ENCODE measurements at regions not wholly inside any gene's neighbourhood (a gene's known extent, or its start where the extent isn't known, plus 50 kb on each side); places are given as distances from the start of the nearest gene placed in this dataset.
A peak's percentile ranks its signal among the peaks of the same experiment; 100 is the strongest.

- DNase-seq (ENCODE audit: low spot score), result no peak
Observed at GRCh38 chr4:175376287-175376977, 435.6 kb downstream of the GPM6A start.

GRCh38 chr4:175377203-175377602 is 434.9 kb downstream of the GPM6A start:
- DNase-seq (ENCODE audit: low spot score), result no peak

GRCh38 chr4:175378372-175378771 is 433.7 kb downstream of the GPM6A start:
- DNase-seq (ENCODE audit: low spot score), result no peak

GRCh38 chr4:175380841-175381240 is 431.2 kb downstream of the GPM6A start:
- no peak for DNase-seq (ENCODE audit: low spot score)

- no peak for DNase-seq (ENCODE audit: low spot score)
Observed at GRCh38 chr4:175385797-175386196, 426.3 kb downstream of the GPM6A start.

- DNase-seq (ENCODE audit: low spot score), result no peak
Observed at GRCh38 chr4:175386776-175387507, 425.1 kb downstream of the GPM6A start.

- no peak for DNase-seq (ENCODE audit: low spot score)
Observed at GRCh38 chr4:175394208-175394607, 417.9 kb downstream of the GPM6A start.

- no peak for DNase-seq (ENCODE audit: low spot score)
Observed at GRCh38 chr4:175405961-175406360, 406.1 kb downstream of the GPM6A start.

GRCh38 chr4:175407926-175408325 is 404.1 kb downstream of the GPM6A start:
- no peak for DNase-seq (ENCODE audit: low spot score)

- DNase-seq (ENCODE audit: low spot score), result no peak
Observed at GRCh38 chr4:175411251-175411650, 400.8 kb downstream of the GPM6A start.

- no peak for DNase-seq (ENCODE audit: low spot score)
Observed at GRCh38 chr4:175412161-175412560, 399.9 kb downstream of the GPM6A start.

GRCh38 chr4:175412746-175413145 is 399.3 kb downstream of the GPM6A start:
- DNase-seq (ENCODE audit: low spot score), result peak; percentile 7

GRCh38 chr4:175413561-175413960 is 398.5 kb downstream of the GPM6A start:
- no peak for DNase-seq (ENCODE audit: low spot score)

- DNase-seq (ENCODE audit: low spot score), result no peak
Observed at GRCh38 chr4:175414602-175415001, 397.5 kb downstream of the GPM6A start.

GRCh38 chr4:175418516-175418915 is 393.5 kb downstream of the GPM6A start:
- DNase-seq (ENCODE audit: low spot score), result no peak

- DNase-seq (ENCODE audit: low spot score), result peak; percentile 53
Observed at GRCh38 chr4:175419236-175419718, 392.8 kb downstream of the GPM6A start.

- DNase-seq (ENCODE audit: low spot score), result peak; percentile 6
Observed at GRCh38 chr4:175421506-175421905, 390.6 kb downstream of the GPM6A start.

GRCh38 chr4:175422331-175422730 is 389.7 kb downstream of the GPM6A start:
- no peak for DNase-seq (ENCODE audit: low spot score)

- no peak for DNase-seq (ENCODE audit: low spot score)
Observed at GRCh38 chr4:175424111-175424510, 388.0 kb downstream of the GPM6A start.

- DNase-seq (ENCODE audit: low spot score), result no peak
Observed at GRCh38 chr4:175427751-175428150, 384.3 kb downstream of the GPM6A start.

GRCh38 chr4:175431694-175432093 is 380.4 kb downstream of the GPM6A start:
- no peak for DNase-seq (ENCODE audit: low spot score)

- DNase-seq (ENCODE audit: low spot score), result no peak
Observed at GRCh38 chr4:175435381-175435783, 376.7 kb downstream of the GPM6A start.

GRCh38 chr4:175436196-175436595 is 375.9 kb downstream of the GPM6A start:
- no peak for DNase-seq (ENCODE audit: low spot score)

GRCh38 chr4:175440786-175441185 is 371.3 kb downstream of the GPM6A start:
- no peak for DNase-seq (ENCODE audit: low spot score)

Data from AG08395 (cell line).